ENCODE measurements at regions not wholly inside any gene's neighbourhood (a gene's known extent, or its start where the extent isn't known, plus 50 kb on each side); places are given as distances from the start of the nearest gene placed in this dataset.

- Histone ChIP-seq H3K4me3 (no peak overlapping the region), H3K9ac (no peak overlapping the region), H3K27ac (no peak overlapping the region), H3K4me2 (no peak overlapping the region), H2AFZ (replicated peaks) (peak overlapping the region; percentile 66), H4K20me1 (ENCODE audit: low read depth) (no peaks in the 10 kb centered on the region), H3K36me3 (peaks cover 4% of the 10 kb centered on the region), H3K9me3 (ENCODE audit: low read depth) (no peaks in the 10 kb centered on the region), H3K27me3 (no peaks in the 10 kb centered on the region), H3K79me2 (ENCODE audit: low read depth) (no peaks in the 10 kb centered on the region), H3K4me1 (no peaks in the 10 kb centered on the region), H3F3A (ENCODE audit: low read depth) (no peaks in the 10 kb centered on the region)
- peak; percentile 73 for DNase-seq (ENCODE audit: low spot score)
- TF ChIP-seq CTCF (IDR thresholded peaks at IDR 0.05) (peak; percentile 64), EZH2phosphoT487 (IDR thresholded peaks at IDR 0.05) (no peak), EZH2 (IDR thresholded peaks at IDR 0.05) (no peak)
- Mint-ChIP-seq H3K27ac (no peak overlapping the region), H3K36me3 (no peaks in the 10 kb centered on the region), H3K27me3 (ENCODE audit: insufficient read depth, low read depth) (no peaks in the 10 kb centered on the region), H3K4me3 (no peak overlapping the region), H3K4me1 (peaks cover 3% of the 10 kb centered on the region), H3K9me3 (peaks cover 4% of the 10 kb centered on the region)
These were observed 75.7 kb upstream of the CCDC71L start for GRCh38 chr7:106736508-106737201.

GRCh38 chr7:106737202-106737562 is 76.2 kb upstream of the CCDC71L start:
- Mint-ChIP-seq H3K36me3 (no peaks in the 10 kb centered on the region), H3K27ac (no peak overlapping the region), H3K4me1 (peaks cover under 1% of the 10 kb centered on the region), H3K9me3 (peaks cover 4% of the 10 kb centered on the region), H3K4me3 (no peak overlapping the region), H3K27me3 (ENCODE audit: insufficient read depth, low read depth) (no peaks in the 10 kb centered on the region)
- no peak for DNase-seq (ENCODE audit: low spot score)
- TF ChIP-seq EZH2 (IDR thresholded peaks at IDR 0.05) (no peak), CTCF (IDR thresholded peaks at IDR 0.05) (peak; percentile 32)
- Histone ChIP-seq H3K4me1 (no peaks in the 10 kb centered on the region), H3K27ac (no peak overlapping the region), H4K20me1 (ENCODE audit: low read depth) (no peaks in the 10 kb centered on the region), H3K9ac (no peak overlapping the region), H3K79me2 (ENCODE audit: low read depth) (no peaks in the 10 kb centered on the region), H3K9me3 (ENCODE audit: low read depth) (no peaks in the 10 kb centered on the region), H3K4me2 (no peak overlapping the region), H3F3A (ENCODE audit: low read depth) (no peaks in the 10 kb centered on the region), H3K27me3 (no peaks in the 10 kb centered on the region), H2AFZ (replicated peaks) (peak overlapping the region; percentile 66), H3K36me3 (peaks cover 4% of the 10 kb centered on the region), H3K4me3 (no peak overlapping the region)

GRCh38 chr7:106740806-106741205 is 79.8 kb upstream of the CCDC71L start:
- H3K4me1 Mint-ChIP-seq = no peaks in the 10 kb centered on the region
- Histone ChIP-seq H3K4me2 (no peak overlapping the region), H3K4me1 (peaks cover 4% of the 10 kb centered on the region), H3K27me3 (no peaks in the 10 kb centered on the region), H3K27ac (no peak overlapping the region), H4K20me1 (ENCODE audit: low read depth) (no peaks in the 10 kb centered on the region), H3K79me2 (ENCODE audit: low read depth) (no peaks in the 10 kb centered on the region), H3K9me3 (ENCODE audit: low read depth) (no peaks in the 10 kb centered on the region), H3K36me3 (peaks cover 2% of the 10 kb centered on the region), H2AFZ (replicated peaks) (no peak overlapping the region), H3K4me3 (no peak overlapping the region), H3K9ac (no peak overlapping the region), H3F3A (ENCODE audit: low read depth) (no peaks in the 10 kb centered on the region)
- no peak for DNase-seq (ENCODE audit: low spot score)
- no peak overlapping the region for H3K4me3 Mint-ChIP-seq
- no peak overlapping the region for H3K27ac Mint-ChIP-seq
- H3K9me3 Mint-ChIP-seq = peaks cover under 1% of the 10 kb centered on the region
- TF ChIP-seq EZH2 (IDR thresholded peaks at IDR 0.05) (no peak), CTCF (IDR thresholded peaks at IDR 0.05) (no peak), EZH2phosphoT487 (IDR thresholded peaks at IDR 0.05) (no peak)
- peaks cover 2% of the 10 kb centered on the region for H3K27me3 Mint-ChIP-seq (ENCODE audit: insufficient read depth, low read depth)
- H3K36me3 Mint-ChIP-seq = no peaks in the 10 kb centered on the region
